ENCODE measurements at regions not wholly inside any gene's neighbourhood (a gene's known extent, or its start where the extent isn't known, plus 50 kb on each side); places are given as distances from the start of the nearest gene placed in this dataset.

DNA sequence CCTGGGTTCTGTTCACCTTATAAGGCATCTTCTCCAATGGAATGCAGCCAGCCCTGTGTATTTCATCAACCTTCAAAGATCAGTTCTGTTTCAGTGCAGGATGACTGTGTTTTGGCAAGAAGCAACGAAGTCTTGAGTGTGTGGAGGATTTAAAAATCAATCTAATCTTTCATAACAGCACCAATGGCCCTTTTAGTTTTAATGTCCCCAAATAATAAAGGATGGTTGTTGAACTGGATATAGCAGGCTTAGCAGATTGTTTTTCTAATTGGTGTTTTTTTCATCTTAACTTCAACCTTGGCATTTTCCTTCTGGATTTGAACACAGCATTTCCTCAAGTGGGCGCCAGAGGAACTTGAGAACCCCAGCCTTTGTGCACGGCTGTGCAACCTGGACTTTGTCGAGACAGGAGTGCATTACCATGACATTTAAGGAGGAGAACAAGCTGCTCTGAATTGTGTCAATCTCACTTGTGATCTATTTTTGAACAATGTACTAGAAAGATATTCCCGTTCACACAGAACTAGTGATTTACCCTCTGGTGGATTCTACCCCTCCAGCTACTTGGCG, 313.3 kb upstream of the AKR1E2 start:
- H3K27me3 Mint-ChIP-seq (ENCODE audit: unreplicated experiment), result no peaks in the 10 kb centered on the region
- H3K4me1 Mint-ChIP-seq (ENCODE audit: unreplicated experiment), result peaks cover 16% of the 10 kb centered on the region
- TF ChIP-seq, protein P1, sequence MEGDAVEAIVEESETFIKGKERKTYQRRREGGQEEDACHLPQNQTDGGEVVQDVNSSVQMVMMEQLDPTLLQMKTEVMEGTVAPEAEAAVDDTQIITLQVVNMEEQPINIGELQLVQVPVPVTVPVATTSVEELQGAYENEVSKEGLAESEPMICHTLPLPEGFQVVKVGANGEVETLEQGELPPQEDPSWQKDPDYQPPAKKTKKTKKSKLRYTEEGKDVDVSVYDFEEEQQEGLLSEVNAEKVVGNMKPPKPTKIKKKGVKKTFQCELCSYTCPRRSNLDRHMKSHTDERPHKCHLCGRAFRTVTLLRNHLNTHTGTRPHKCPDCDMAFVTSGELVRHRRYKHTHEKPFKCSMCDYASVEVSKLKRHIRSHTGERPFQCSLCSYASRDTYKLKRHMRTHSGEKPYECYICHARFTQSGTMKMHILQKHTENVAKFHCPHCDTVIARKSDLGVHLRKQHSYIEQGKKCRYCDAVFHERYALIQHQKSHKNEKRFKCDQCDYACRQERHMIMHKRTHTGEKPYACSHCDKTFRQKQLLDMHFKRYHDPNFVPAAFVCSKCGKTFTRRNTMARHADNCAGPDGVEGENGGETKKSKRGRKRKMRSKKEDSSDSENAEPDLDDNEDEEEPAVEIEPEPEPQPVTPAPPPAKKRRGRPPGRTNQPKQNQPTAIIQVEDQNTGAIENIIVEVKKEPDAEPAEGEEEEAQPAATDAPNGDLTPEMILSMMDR (IDR thresholded peaks at IDR 0.05), result peak; percentile 62
- no peak overlapping the region for H3K4me3 Mint-ChIP-seq (ENCODE audit: unreplicated experiment)
- no peak overlapping the region for H3K27ac Mint-ChIP-seq (ENCODE audit: unreplicated experiment)
- H3K9me3 Mint-ChIP-seq (ENCODE audit: unreplicated experiment), result peaks cover 6% of the 10 kb centered on the region
- no peak for DNase-seq (ENCODE audit: extremely low spot score, unreplicated experiment)
- H3K36me3 Mint-ChIP-seq (ENCODE audit: unreplicated experiment), result no peaks in the 10 kb centered on the region

DNA sequence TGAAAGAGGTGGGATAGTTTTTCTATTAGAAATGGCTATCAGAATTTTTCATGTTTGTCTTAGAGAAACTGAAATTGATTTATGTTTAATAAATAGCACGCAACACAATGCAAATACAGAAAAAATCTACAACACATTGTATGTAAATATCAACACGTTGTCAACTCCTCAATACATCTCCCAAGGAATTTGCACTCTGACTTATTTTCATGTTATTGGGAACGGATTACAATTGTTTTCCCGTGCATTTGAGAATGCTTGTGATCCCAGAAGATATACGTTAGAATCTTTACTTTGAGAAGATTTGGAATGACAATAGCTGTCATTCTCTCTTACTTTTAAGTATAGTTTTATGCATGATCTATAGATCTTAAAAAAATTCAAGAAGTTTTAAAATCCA, 313.8 kb upstream of the AKR1E2 start:
- Mint-ChIP-seq H3K4me3 (ENCODE audit: unreplicated experiment) (no peak overlapping the region), H3K27ac (ENCODE audit: unreplicated experiment) (no peak overlapping the region), H3K9me3 (ENCODE audit: unreplicated experiment) (peaks cover 4% of the 10 kb centered on the region), H3K36me3 (ENCODE audit: unreplicated experiment) (peaks cover 1% of the 10 kb centered on the region), H3K27me3 (ENCODE audit: unreplicated experiment) (no peaks in the 10 kb centered on the region), H3K4me1 (ENCODE audit: unreplicated experiment) (peaks cover 16% of the 10 kb centered on the region)
- no peak for DNase-seq (ENCODE audit: extremely low spot score, unreplicated experiment)
- TF ChIP-seq, protein P1 (IDR thresholded peaks at IDR 0.05), result no peak

DNA sequence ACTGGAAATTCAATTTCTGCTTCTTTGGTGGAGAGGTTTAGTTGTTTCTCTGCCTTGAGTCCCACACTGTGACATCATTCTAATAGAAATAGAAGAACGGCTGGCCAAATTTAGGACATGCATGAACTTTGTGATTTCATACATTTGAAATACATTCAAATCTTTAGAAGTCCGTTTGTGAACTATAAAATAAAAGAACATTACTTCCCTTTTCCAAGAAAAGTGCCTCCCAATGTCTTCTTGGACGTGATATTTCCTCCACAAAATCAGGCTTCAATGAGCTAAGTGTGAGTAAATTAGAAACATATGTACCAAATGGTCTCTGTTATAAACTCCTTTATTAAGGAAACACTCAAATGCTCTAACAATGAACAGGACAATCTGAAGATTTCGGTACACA, 314.5 kb upstream of the AKR1E2 start:
- DNase-seq (ENCODE audit: extremely low spot score, unreplicated experiment), result no peak
- no peak overlapping the region for H3K4me3 Mint-ChIP-seq (ENCODE audit: unreplicated experiment)
- no peaks in the 10 kb centered on the region for H3K27me3 Mint-ChIP-seq (ENCODE audit: unreplicated experiment)
- peaks cover 16% of the 10 kb centered on the region for H3K4me1 Mint-ChIP-seq (ENCODE audit: unreplicated experiment)
- no peak overlapping the region for H3K27ac Mint-ChIP-seq (ENCODE audit: unreplicated experiment)
- peaks cover 1% of the 10 kb centered on the region for H3K36me3 Mint-ChIP-seq (ENCODE audit: unreplicated experiment)
- TF ChIP-seq, protein P1 (IDR thresholded peaks at IDR 0.05), result no peak
- H3K9me3 Mint-ChIP-seq (ENCODE audit: unreplicated experiment), result no peaks in the 10 kb centered on the region

DNA sequence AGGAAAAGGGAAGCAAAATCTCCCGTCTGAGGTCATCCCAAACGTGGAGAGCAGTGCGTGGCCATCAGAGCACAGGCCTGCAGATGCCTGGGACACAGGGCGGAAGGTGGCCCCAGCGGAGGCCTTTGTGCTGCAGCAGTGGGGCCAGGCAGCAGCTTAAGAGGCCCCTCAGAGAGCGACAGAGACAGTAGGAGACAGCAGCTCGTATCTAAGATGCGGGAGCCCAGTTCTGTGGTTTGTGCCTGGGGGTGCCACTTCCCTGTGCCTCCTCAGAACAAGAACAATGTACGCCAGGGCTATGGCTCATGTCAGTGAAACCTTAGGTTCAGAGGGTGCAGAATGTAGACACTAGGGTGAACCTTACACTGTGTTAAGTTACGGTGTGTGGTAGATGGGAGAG, 316.6 kb upstream of the AKR1E2 start:
- no peak for DNase-seq (ENCODE audit: extremely low spot score, unreplicated experiment)
- H3K4me1 Mint-ChIP-seq (ENCODE audit: unreplicated experiment), result peaks cover 25% of the 10 kb centered on the region
- H3K9me3 Mint-ChIP-seq (ENCODE audit: unreplicated experiment), result no peaks in the 10 kb centered on the region
- no peaks in the 10 kb centered on the region for H3K27me3 Mint-ChIP-seq (ENCODE audit: unreplicated experiment)
- H3K36me3 Mint-ChIP-seq (ENCODE audit: unreplicated experiment), result peaks cover 1% of the 10 kb centered on the region
- TF ChIP-seq, protein P1 (IDR thresholded peaks at IDR 0.05), result no peak
- H3K4me3 Mint-ChIP-seq (ENCODE audit: unreplicated experiment), result no peak overlapping the region
- no peak overlapping the region for H3K27ac Mint-ChIP-seq (ENCODE audit: unreplicated experiment)

DNA sequence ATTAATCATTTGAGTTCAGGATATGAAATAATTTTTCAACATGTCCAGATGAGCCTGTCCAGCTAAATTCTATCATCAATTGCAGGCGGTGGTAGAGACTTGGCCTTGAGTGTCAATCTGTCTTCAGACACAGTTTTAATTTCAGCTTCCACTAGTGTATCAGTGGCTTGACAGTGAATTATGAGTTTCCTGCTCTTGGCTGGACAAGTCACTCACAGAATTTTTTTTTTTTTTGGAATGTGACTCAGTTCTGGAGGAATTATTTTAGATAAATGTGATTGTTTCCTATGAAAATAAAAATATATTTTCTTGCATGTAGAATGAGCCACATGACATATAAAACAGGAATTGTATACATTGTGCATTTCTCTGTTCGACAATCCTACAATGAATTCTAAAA, 319.9 kb upstream of the AKR1E2 start:
- peaks cover 9% of the 10 kb centered on the region for H3K4me1 Mint-ChIP-seq (ENCODE audit: unreplicated experiment)
- no peak overlapping the region for H3K27ac Mint-ChIP-seq (ENCODE audit: unreplicated experiment)
- no peaks in the 10 kb centered on the region for H3K9me3 Mint-ChIP-seq (ENCODE audit: unreplicated experiment)
- H3K27me3 Mint-ChIP-seq (ENCODE audit: unreplicated experiment), result no peaks in the 10 kb centered on the region
- no peak for DNase-seq (ENCODE audit: extremely low spot score, unreplicated experiment)
- TF ChIP-seq, protein P1 (IDR thresholded peaks at IDR 0.05), result no peak
- no peak overlapping the region for H3K4me3 Mint-ChIP-seq (ENCODE audit: unreplicated experiment)
- peaks cover 1% of the 10 kb centered on the region for H3K36me3 Mint-ChIP-seq (ENCODE audit: unreplicated experiment)

Data from osteocyte (in vitro differentiated cells).